OCI-LY1 (cell line): ENCODE measurements at regions not wholly inside any gene's neighbourhood (a gene's known extent, or its start where the extent isn't known, plus 50 kb on each side); places are given as distances from the start of the nearest gene placed in this dataset.

Source experiments
- H2AFZ ChIP-seq: fragments of 200-600 bp; sonication (generic), shearing (Covaris generic); 2 replicates; pipeline ENCODE4 v1.6.0; 2014; ENCODE audit warnings: antibody characterized with exemption, mild to moderate bottlenecking, low read length
- H3F3A ChIP-seq: fragments of 200-600 bp; sonication (generic), shearing (Covaris generic); 2 replicates; pipeline ENCODE4 v1.6.0; 2014; ENCODE audit warnings: mild to moderate bottlenecking, antibody characterized with exemption, low read length, moderate library complexity; ENCODE audit not compliant: insufficient read depth
- H3K27ac ChIP-seq: fragments of 200-600 bp; sonication (generic); 2 replicates; pipeline ENCODE4 v1.5.1; 2014; ENCODE audit warnings: low read length, mixed run types, mild to moderate bottlenecking, low read depth; ENCODE audit not compliant: poor library complexity, severe bottlenecking
- H3K27me3 ChIP-seq: fragments of 200-600 bp; sonication (generic); 2 replicates; pipeline ENCODE4 v1.6.0; 2014; ENCODE audit warnings: antibody characterized with exemption, mild to moderate bottlenecking, low read length, moderate library complexity; ENCODE audit not compliant: insufficient read depth
- H3K36me3 ChIP-seq: fragments of 200-600 bp; sonication (generic); 2 replicates; pipeline ENCODE4 v1.6.1; 2014; ENCODE audit warnings: mild to moderate bottlenecking, antibody characterized with exemption, low read length, moderate library complexity, mixed read lengths; ENCODE audit not compliant: insufficient read depth
- H3K4me1 ChIP-seq: fragments of 200-600 bp; sonication (generic); 2 replicates; pipeline ENCODE4 v1.5.1; 2014; ENCODE audit warnings: mild to moderate bottlenecking, low read length, moderate library complexity; ENCODE audit not compliant: insufficient read depth, severe bottlenecking
- H3K4me2 ChIP-seq: fragments of 200-600 bp; sonication (generic), shearing (Covaris generic); 2 replicates; pipeline ENCODE4 v1.6.1; 2014; ENCODE audit warnings: low read length
- H3K4me3 ChIP-seq: fragments of 200-600 bp; sonication (generic); 2 replicates; pipeline ENCODE4 v1.5.1; 2014; ENCODE audit warnings: low read length, low read depth, mild to moderate bottlenecking, mixed read lengths; ENCODE audit not compliant: poor library complexity, severe bottlenecking
- H3K79me2 ChIP-seq: fragments of 200-600 bp; shearing (Covaris generic); 2 replicates; pipeline ENCODE4 v1.6.1; 2016; ENCODE audit warnings: mixed run types, low read length, mixed read lengths; ENCODE audit not compliant: insufficient read depth
- H3K9ac ChIP-seq: fragments of 200-600 bp; sonication (generic), shearing (Covaris generic); 2 replicates; pipeline ENCODE4 v1.6.1; 2014; ENCODE audit warnings: mild to moderate bottlenecking, low read length, mixed read lengths
- H3K9me2 ChIP-seq: fragments of 200-600 bp; sonication (generic), shearing (Covaris generic); 2 replicates; pipeline ENCODE4 v1.6.1; 2014; ENCODE audit warnings: low read depth, mild to moderate bottlenecking, low read length, mixed read lengths
- H3K9me3 ChIP-seq: fragments of 200-600 bp; shearing (Covaris generic); 2 replicates; pipeline ENCODE4 v1.6.1; 2014; ENCODE audit warnings: low read length, mixed read lengths
- H4K20me1 ChIP-seq: fragments of 200-600 bp; sonication (generic), shearing (Covaris generic); 2 replicates; pipeline ENCODE4 v1.6.0; 2016; ENCODE audit warnings: mild to moderate bottlenecking, low read length; ENCODE audit not compliant: insufficient read depth
- CTCF ChIP-seq: fragments of 200-600 bp; sonication (generic), shearing (Covaris generic); IDR thresholded peaks from 2 replicates; pipeline ENCODE4 v1.5.1; 2017; ENCODE audit warnings: mild to moderate bottlenecking, antibody characterized with exemption, low read length, moderate library complexity, mixed read lengths
- EZH2 ChIP-seq: fragments of 200-600 bp; sonication (generic), shearing (Covaris generic); IDR thresholded peaks from 2 replicates; pipeline ENCODE4 v1.8.0; 2017; ENCODE audit warnings: borderline replicate concordance, mixed run types, mild to moderate bottlenecking, antibody characterized with exemption, low read length, moderate library complexity, mixed read lengths

GRCh38 chr4:119743644-119744043 lies 115.0 kb upstream of the PDE5A start:
- H3K27ac ChIP-seq: no peak overlapping the region
- TF ChIP-seq CTCF (no peak), EZH2 (no peak)
- no peaks in the 10 kb centered on the region for H3K9me2 ChIP-seq
- H3K9ac ChIP-seq: no peak overlapping the region
- no peaks in the 10 kb centered on the region for H3K79me2 ChIP-seq
- H3K27me3 ChIP-seq: no peaks in the 10 kb centered on the region
- no peaks in the 10 kb centered on the region for H3K4me1 ChIP-seq
- no peak overlapping the region for H3K4me2 ChIP-seq
- H2AFZ ChIP-seq: no peak overlapping the region
- H3F3A ChIP-seq: no peaks in the 10 kb centered on the region
- no peaks in the 10 kb centered on the region for H4K20me1 ChIP-seq
- no peaks in the 10 kb centered on the region for H3K36me3 ChIP-seq
- H3K9me3 ChIP-seq: no peaks in the 10 kb centered on the region
- H3K4me3 ChIP-seq: no peak overlapping the region

GRCh38 chr4:119739796-119740195 lies 111.2 kb upstream of the PDE5A start:
- Histone ChIP-seq H3K9me3 (no peaks in the 10 kb centered on the region), H3K27ac (no peak overlapping the region), H3K36me3 (no peaks in the 10 kb centered on the region), H3K4me2 (no peak overlapping the region), H3K9me2 (no peaks in the 10 kb centered on the region), H3K79me2 (no peaks in the 10 kb centered on the region), H3K27me3 (no peaks in the 10 kb centered on the region), H3F3A (no peaks in the 10 kb centered on the region), H3K4me1 (no peaks in the 10 kb centered on the region), H4K20me1 (no peaks in the 10 kb centered on the region), H3K4me3 (no peak overlapping the region), H3K9ac (no peak overlapping the region), H2AFZ (no peak overlapping the region)
- TF ChIP-seq EZH2: no peak
- TF ChIP-seq CTCF: no peak

- no peaks in the 10 kb centered on the region for H3K4me1 ChIP-seq
- no peak overlapping the region for H3K4me3 ChIP-seq
- H3K9me3 ChIP-seq: no peaks in the 10 kb centered on the region
- H4K20me1 ChIP-seq: no peaks in the 10 kb centered on the region
- H3K9ac ChIP-seq: no peak overlapping the region
- H3K4me2 ChIP-seq: no peak overlapping the region
- H3K36me3 ChIP-seq: no peaks in the 10 kb centered on the region
- no peak overlapping the region for H2AFZ ChIP-seq
- no peaks in the 10 kb centered on the region for H3F3A ChIP-seq
- TF ChIP-seq EZH2 (no peak), CTCF (no peak)
- no peaks in the 10 kb centered on the region for H3K79me2 ChIP-seq
- no peaks in the 10 kb centered on the region for H3K27me3 ChIP-seq
- H3K27ac ChIP-seq: no peak overlapping the region
- H3K9me2 ChIP-seq: no peaks in the 10 kb centered on the region
These were observed 110.3 kb upstream of the PDE5A start for GRCh38 chr4:119738901-119739300.
